Myocyte (in vitro differentiated cells): ENCODE measurements at regions not wholly inside any gene's neighbourhood (a gene's known extent, or its start where the extent isn't known, plus 50 kb on each side); places are given as distances from the start of the nearest gene placed in this dataset.

Experiments
- DNase-seq: peaks from one replicate; pipeline ENCODE4 v3.0.0-alpha.2; 2012; ENCODE audit warnings: low read depth

DNA sequence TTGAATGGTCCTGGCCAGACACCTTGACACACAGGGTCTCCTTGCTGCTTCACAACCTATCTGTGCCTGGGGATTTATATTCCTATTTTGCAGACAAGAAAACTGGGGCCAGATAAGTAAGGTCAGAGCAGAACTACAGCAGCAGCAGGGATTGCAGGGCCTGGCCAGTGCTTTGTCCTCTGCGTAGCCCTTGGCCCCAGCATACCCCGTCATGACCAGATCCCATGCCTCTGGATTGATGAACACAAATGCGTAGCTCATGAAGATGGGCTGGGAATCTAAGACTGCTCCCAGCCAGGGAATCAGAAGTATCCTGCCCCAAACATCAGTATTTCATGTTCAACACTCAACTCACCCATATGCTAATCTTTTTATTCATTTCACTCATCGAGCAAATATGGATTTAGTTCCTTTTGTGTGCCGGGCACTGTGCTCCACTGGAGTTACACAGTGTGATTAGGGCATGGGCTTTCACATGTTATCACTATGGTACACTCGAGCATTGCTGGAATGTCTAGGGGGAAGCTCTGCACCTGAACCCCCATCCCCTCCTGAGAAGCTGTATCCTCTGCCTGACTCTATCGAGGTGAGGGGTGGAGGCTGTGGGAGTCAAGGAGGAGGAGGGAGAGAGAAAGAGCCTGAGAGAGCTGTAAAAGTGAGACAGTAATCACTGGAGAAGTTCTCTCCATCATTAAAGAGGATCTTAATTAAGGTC is 143.3 kb downstream of the CYP26B1 start:
- no peak for DNase-seq

DNA sequence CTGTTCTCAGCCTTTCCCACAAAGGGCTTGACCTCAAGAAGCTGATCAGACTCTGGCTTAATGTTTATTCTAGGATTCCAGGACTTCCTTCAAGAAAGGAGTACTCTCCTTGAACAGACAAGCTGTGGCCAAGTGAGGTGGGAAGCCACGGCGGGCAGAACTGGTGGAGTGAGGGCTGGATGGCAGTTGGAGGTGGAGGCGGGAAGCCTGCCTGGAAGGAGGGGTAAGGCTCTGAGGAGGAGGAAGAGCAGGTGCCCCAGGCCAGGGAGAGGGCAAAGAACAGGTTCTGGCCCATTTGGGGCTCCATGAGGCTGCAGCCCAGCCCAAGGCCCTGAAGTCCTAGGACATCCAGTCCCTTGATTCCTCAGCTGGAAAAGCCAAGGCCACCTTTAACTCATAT is 143.9 kb downstream of the CYP26B1 start:
- no peak for DNase-seq

GRCh38 chr2:72003124-72003523 is 144.5 kb downstream of the CYP26B1 start:
- DNase-seq, result no peak

- no peak for DNase-seq
Observed at GRCh38 chr2:72001937-72002690, 145.5 kb downstream of the CYP26B1 start.

DNA sequence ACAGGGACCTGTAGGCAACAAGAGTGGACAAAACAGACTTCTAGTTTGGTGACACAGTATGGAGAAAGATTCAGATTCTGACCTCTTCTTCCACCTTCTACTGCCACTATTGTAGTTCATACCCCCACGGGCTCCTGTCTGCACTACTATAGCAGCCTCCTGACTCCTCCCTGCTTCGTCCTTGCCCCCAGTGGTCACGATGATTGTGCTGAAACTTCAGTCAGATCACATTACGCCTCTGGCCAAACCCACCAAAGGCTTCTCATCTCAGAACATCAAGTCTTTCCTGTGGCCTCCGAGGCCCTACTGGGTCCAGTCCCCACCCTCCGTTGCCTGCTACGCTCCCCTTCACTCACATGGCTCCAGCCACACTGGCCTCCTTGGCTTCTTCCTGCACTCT is 147.6 kb downstream of the CYP26B1 start:
- no peak for DNase-seq

GRCh38 chr2:71999580-71999979 is 148.1 kb downstream of the CYP26B1 start:
- DNase-seq, result no peak

DNA sequence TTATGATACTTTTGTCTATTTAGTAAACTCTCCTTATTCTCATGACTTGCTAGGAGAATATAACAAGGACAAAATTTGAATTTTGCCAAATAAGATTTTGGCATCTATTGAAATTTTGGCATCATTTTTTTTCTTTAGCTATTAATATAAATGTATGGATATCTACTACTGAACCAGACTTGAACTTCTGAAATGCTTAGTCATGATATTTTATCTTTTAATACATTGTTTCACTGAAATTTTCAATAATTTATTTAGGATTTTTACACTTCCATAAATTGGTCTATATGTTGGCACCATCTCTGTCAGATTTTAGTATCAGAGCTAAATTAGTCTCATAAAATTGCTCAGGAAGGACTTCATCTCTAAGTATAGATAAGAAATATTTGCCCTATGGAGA is 149.8 kb downstream of the CYP26B1 start:
- no peak for DNase-seq

GRCh38 chr2:71995067-71995665 is 152.5 kb downstream of the CYP26B1 start:
- DNase-seq, result peak; percentile 50

GRCh38 chr2:71992036-71992435 is 155.6 kb downstream of the CYP26B1 start:
- no peak for DNase-seq

- no peak for DNase-seq
Observed at GRCh38 chr2:71991397-71991796, 156.3 kb downstream of the CYP26B1 start.

DNA sequence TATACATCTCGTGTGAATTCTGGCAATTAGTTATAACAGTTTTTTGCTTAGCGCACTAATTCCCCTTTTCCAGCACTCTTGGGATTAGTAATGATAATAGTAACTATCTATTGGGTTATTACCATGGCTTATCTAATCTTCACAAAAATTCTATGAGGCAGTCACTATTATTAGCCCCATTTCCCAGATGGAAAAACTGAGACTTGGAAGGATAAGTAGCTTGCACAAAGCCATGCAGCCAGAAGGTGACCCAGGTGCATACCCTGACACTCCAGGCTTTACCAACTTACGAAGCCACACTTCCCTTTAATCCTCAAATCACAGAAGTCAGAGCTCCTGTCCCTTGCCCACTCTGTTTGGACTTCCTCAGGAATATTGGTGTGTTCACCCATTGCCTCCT is 156.8 kb downstream of the CYP26B1 start:
- no peak for DNase-seq

- no peak for DNase-seq
Observed at GRCh38 chr2:71990122-71990521, 157.5 kb downstream of the CYP26B1 start.

DNA sequence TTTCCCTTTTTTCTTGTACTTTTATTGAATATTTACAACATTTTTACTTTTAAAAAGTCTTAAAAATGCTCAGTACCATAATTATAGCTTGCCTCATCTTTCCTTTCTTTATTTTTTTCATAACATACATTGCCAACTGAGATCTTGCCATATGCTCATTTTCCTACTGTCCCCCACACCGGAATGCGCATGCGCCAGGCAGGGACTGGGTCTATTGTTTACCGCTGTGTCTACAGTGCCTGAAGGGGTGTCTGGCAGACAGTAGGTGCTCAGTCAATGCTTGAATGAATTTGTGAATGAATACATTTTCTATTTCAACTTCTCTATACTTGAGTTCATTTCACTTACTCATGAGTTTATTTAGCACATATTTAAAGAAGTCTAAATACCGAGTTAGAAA is 158.0 kb downstream of the CYP26B1 start:
- no peak for DNase-seq

DNA sequence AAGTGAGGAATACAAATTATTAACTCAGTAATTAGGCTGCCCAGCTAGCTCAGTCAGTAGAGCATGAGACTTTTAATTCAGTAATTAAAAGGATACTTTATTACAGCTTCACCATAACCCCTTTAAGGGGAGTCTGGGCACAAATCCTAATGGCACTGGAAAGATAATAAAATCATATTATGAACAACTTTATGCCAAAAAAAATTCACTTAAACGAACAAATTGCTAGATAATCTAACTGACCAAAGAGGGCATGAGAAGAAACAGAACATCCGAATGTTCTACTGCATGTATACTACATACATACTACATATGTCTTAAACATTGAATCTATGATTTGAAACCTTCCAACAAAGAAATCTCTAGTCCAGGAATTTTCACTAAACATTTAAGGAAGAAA is 159.5 kb downstream of the CYP26B1 start:
- no peak for DNase-seq

- no peak for DNase-seq
Observed at GRCh38 chr2:71976685-71977084, 171.0 kb downstream of the CYP26B1 start.

GRCh38 chr2:71974846-71975245 is 172.8 kb downstream of the CYP26B1 start:
- DNase-seq, result no peak

- no peak for DNase-seq
Observed at GRCh38 chr2:71971493-71971892, 176.2 kb downstream of the CYP26B1 start.

- DNase-seq, result no peak
Observed at GRCh38 chr2:71965530-71965929, 182.1 kb downstream of the CYP26B1 start.

- DNase-seq, result peak; percentile 72
Observed at GRCh38 chr2:71962911-71963694, 184.6 kb downstream of the CYP26B1 start.

DNA sequence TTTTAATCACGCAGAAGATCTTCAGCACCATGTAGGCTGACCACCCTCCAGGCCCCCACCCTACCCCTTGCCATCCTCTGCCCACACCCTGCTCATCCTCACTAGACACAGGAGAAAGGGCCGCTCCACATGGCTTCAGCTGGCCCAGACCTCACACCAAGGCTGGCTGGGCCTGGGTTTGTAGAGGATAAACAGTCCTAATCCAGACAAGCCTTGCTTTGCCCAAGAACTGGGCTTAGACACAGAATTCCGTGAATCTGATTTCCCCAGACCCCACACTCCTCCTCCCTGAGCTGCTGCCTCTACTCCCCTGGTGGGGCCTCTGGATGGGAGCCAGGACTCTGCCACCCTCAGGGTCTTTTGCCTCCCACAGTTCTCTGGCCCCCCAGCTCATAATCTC is 185.3 kb downstream of the CYP26B1 start:
- DNase-seq, result no peak

- DNase-seq, result no peak
Observed at GRCh38 chr2:71961289-71962027, 186.2 kb downstream of the CYP26B1 start.
